Hematopoietic multipotent progenitor cell treated with erythropoietin and hydrocortisone succinate and interleukin-3 and kit ligand, for 4 days (in vitro differentiated cells): ENCODE measurements at regions not wholly inside any gene's neighbourhood (a gene's known extent, or its start where the extent isn't known, plus 50 kb on each side); places are given as distances from the start of the nearest gene placed in this dataset.

ENCODE experiments used
- DNase-seq: peaks from one replicate; pipeline ENCODE4 v3.0.0-alpha.2; 2015

DNA sequence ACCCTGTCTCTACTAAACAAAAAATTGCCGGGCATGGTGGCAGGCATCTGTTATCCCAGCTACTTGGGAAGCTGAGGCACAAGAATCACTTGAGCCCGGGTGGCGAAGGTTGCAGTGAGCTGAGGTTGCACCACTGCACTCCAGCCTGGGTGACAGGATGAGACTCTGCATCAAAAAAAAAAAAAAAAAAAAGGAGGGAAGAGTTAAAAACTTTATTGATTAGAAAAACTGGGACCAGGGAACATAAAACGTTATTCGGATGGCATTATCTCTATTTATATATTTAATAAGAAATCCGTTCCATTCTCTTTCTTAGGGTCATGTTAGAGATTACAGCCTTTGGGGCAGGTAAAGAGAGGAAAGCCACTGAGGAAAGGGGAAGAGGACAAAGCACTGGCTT is 197.5 kb downstream of the BCR start:
- DNase-seq: no peak

DNA sequence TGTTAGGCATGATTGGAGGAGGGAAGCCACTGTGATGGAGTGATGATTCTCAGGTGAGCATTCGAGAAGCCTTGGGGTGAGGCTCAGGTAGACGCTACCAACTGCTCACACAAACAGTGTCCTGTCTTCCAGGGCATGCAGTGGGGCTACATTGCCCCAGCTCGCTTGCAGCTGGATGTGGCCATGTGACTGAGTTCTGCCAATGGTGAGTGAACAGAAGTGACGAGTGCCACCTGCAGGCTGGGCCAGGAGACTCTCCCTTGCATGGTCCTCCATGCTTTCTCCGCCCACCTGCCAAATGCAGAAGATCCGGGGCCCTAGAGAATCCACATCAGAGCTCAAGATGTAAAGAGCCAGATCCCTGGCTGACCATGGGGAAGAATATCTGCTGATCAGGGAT is 195.9 kb downstream of the BCR start:
- DNase-seq: peak; percentile 58

DNA sequence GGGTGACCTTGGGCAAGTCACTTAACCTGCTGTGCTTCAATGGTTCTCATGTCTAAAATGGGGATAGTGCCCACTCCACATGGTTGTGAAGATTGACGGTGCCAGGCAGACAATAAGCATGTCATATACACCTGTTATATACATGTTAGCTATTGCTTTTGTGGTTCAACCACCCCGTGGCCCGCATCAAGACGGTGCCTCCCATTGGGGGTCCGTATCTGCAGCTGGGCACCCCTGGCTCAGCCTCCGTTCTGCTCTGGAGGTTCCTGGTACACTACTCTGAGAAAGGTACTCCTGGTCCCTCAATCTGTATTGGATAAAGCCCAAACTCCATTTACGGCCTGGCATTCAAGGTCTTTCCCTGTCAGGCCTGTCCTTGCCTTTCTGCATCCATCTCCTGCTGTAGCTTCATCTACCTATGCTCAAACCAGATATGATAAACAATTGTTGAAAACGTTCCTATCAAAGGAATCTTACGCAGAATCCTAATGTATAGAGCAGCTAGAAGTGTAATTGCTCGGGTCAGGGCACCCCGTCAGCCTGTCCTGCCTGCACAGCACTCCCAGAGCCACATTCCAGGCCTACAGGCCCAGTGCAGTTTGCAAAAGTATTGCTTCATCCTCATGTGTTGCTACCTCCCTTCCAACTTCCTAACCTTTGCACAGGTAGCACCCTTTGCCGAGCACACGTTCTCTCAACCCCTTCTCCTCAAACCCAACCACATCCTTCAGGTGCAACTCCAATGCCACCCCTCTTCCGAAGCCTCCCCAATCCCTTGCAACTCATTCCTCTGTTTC is 194.9 kb downstream of the BCR start:
- no peak for DNase-seq

DNA sequence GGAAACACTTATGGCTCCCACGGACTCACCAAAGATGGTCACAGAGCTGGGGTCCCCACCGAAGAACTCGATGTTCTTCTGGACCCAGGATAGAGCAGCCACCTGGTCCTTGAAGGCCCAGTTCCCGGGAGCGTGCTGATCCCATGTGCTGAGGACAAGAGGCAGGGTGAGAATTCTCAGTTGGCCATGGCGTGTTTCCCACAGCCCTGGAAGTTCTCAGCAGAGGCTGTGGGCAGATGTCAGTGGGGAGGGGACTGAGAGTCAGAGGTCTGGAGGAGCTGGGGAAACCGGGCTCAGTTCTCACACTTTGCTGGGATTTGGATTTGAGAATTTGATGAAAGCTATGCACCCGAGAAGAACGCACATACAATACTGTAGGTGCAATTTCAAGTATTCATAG is 193.3 kb downstream of the BCR start:
- no peak for DNase-seq

DNA sequence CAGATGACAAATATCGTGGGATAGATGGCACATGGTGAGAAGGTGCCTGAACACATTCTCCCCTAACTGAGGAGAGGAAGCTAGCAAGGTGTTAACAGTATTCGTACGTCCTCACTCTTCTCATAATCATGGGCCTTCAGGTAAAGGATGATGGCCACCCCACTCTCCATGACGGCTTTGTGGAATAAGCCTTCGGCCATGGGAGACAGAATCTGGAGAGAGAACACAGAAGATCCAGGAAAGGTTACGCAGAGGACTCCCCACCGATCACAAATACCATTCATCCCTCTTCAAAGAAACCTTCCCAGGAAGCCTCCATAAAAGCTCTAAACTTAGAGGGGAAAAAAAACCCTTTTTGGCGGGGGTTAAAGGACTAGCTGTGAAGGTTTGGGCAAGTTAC is 189.9 kb downstream of the BCR start:
- no peak for DNase-seq

DNA sequence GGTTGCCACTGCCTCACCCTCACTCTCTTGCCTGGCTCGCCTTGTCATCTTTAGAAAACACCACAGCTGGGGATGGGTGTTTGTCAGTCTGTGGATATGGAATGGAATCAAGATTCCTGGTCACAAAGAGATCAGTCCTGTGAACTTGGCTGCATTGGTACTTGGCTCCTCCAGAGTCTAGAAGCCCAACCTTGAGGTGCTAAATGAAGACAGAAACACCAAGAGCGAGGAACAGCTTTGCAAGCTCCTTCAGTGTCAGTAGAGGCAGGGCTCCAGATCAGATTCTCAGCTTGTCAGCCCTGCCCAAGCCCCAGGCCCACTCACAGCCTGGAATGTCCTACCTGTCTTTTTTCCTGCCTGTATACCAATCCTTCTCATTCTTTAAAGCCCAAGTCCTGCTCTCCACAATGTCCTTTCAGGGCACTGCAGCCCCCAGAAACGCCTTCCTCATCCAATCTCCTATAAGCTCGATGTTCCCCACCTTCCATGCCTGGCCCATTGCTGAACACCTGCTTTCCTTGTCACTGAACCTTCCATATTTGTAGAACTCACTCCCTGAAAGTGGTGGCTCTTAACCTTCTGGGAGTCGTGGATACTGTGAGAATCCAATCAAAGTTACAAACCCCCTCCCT is 188.9 kb downstream of the BCR start:
- DNase-seq: no peak
